ENCODE measurements at regions not wholly inside any gene's neighbourhood (a gene's known extent, or its start where the extent isn't known, plus 50 kb on each side); places are given as distances from the start of the nearest gene placed in this dataset.

- H3K4me1 ChIP-seq (ENCODE audit: control insufficient read depth in 1 of 2, insufficient read depth in 2 of 2, low read length in 2 of 2) = no peaks in the 10 kb centered on the region
- intact Hi-C loops (cut with micrococcal nuclease) = no loop called here
- Mint-ChIP-seq H3K4me1 (no peaks in the 10 kb centered on the region), H3K4me3 (no peak overlapping the region), H3K27me3 (ENCODE audit: low read depth in 3 of 3) (peaks cover 0 to 6% (median 0%) of the 10 kb centered on the region in 3 donors), H3K36me3 (no peaks in the 10 kb centered on the region), H3K27ac (no peak overlapping the region), H3K9me3 (peaks cover 9 to 16% (median 11%) of the 10 kb centered on the region in 7 donors)
- H3K27ac ChIP-seq (ENCODE audit: low read depth in 1 of 2, low read length in 2 of 2) = no peak overlapping the region
- no peaks in the 10 kb centered on the region for H3K36me3 ChIP-seq (replicated peaks in 1 of 2; ENCODE audit: control insufficient read depth in 1 of 2, insufficient read depth in 2 of 2, low read length in 2 of 2)
- no CpG with 5 or more reads among the region's 4 CpGs for WGBS (ENCODE audit: insufficient coverage)
- H3K9me3 ChIP-seq (replicated peaks in 1 of 2; ENCODE audit: control insufficient read depth in 1 of 2, insufficient read depth in 1 of 2, low read length in 2 of 2) = no peaks in the 10 kb centered on the region
- no peak for DNase-seq
- no peak overlapping the region for H3K4me3 ChIP-seq (replicated peaks in 1 of 3; ENCODE audit: low read depth in 2 of 3, low read length in 3 of 3)
- H3K27me3 ChIP-seq (ENCODE audit: control insufficient read depth in 2 of 2, insufficient read depth in 2 of 2, low read length in 2 of 2) = no peaks in the 10 kb centered on the region
- no peak overlapping the region for H3K4me2 ChIP-seq (replicated peaks; ENCODE audit: extremely low read depth, low read length, poor library complexity, severe bottlenecking)
- no peaks in the 10 kb centered on the region for H4K20me1 ChIP-seq (ENCODE audit: insufficient read depth, low read length)
- H3K79me2 ChIP-seq (ENCODE audit: insufficient read depth, low read length) = no peaks in the 10 kb centered on the region
- no peak for TF ChIP-seq CTCF (IDR thresholded peaks at IDR 0.05)
- H3K9ac ChIP-seq (ENCODE audit: insufficient read depth, low read length, poor library complexity, severe bottlenecking) = no peak overlapping the region
- H2AFZ ChIP-seq (ENCODE audit: insufficient read depth, low read depth, low read length, poor library complexity, severe bottlenecking) = no peak overlapping the region
Observed at GRCh38 chr21:35156293-35157278, 107.5 kb upstream of the RUNX1 start.

GRCh38 chr21:35154788-35155187, 105.7 kb upstream of the RUNX1 start:
- peaks cover 8% of the 10 kb centered on the region for H3K4me1 Mint-ChIP-seq

More at GRCh38 chr21:35154788-35155187, 105.7 kb upstream of the RUNX1 start:
- H3K4me3 ChIP-seq (replicated peaks in 1 of 3; ENCODE audit: low read depth in 2 of 3, low read length in 3 of 3) = no peak overlapping the region
- peaks cover 0 to 7% of the 10 kb centered on the region in 2 donors for H3K4me1 ChIP-seq (ENCODE audit: control insufficient read depth in 1 of 2, insufficient read depth in 2 of 2, low read length in 2 of 2)
- no peaks in the 10 kb centered on the region for H3K36me3 ChIP-seq (replicated peaks in 1 of 2; ENCODE audit: control insufficient read depth in 1 of 2, insufficient read depth in 2 of 2, low read length in 2 of 2)
- no peak for TF ChIP-seq CTCF (IDR thresholded peaks at IDR 0.05)
- no peak overlapping the region for H3K27ac ChIP-seq (ENCODE audit: low read depth in 1 of 2, low read length in 2 of 2)
- DNase-seq = no peak
- no peaks in the 10 kb centered on the region for H3K27me3 ChIP-seq (ENCODE audit: control insufficient read depth in 2 of 2, insufficient read depth in 2 of 2, low read length in 2 of 2)
- H3K9ac ChIP-seq (ENCODE audit: insufficient read depth, low read length, poor library complexity, severe bottlenecking) = no peak overlapping the region
- H3K36me3 Mint-ChIP-seq = no peaks in the 10 kb centered on the region
- WGBS (ENCODE audit: insufficient coverage) = 80% methylated on average over 1 of the region's 6 CpGs
- H2AFZ ChIP-seq (ENCODE audit: insufficient read depth, low read depth, low read length, poor library complexity, severe bottlenecking) = no peak overlapping the region
- peaks cover 0 to 6% (median 2%) of the 10 kb centered on the region in 3 donors for H3K27me3 Mint-ChIP-seq (ENCODE audit: low read depth in 3 of 3)
- H3K9me3 ChIP-seq (replicated peaks in 1 of 2; ENCODE audit: control insufficient read depth in 1 of 2, insufficient read depth in 1 of 2, low read length in 2 of 2) = no peaks in the 10 kb centered on the region
- H3K9me3 Mint-ChIP-seq = peaks cover 9 to 14% (median 12%) of the 10 kb centered on the region in 7 donors
- intact Hi-C loops (cut with micrococcal nuclease) = no loop called here
- H3K79me2 ChIP-seq (ENCODE audit: insufficient read depth, low read length) = no peaks in the 10 kb centered on the region
- H3K4me2 ChIP-seq (replicated peaks; ENCODE audit: extremely low read depth, low read length, poor library complexity, severe bottlenecking) = no peak overlapping the region
- H4K20me1 ChIP-seq (ENCODE audit: insufficient read depth, low read length) = no peaks in the 10 kb centered on the region
- no peak overlapping the region for H3K27ac Mint-ChIP-seq
- H3K4me3 Mint-ChIP-seq = no peak overlapping the region

Data from CD14-positive monocyte (primary cell).